Calu3 (cell line): ENCODE measurements at regions not wholly inside any gene's neighbourhood (a gene's known extent, or its start where the extent isn't known, plus 50 kb on each side); places are given as distances from the start of the nearest gene placed in this dataset.

Experiments
- BruUV-seq: library from RNA; stranded (reverse); fragments of 400-500 nt; replicated peaks from 2 replicates; lab custom pipeline; 2021; lab: Mats Ljungman, UMichigan
- CTCF ChIA-PET: fragments of 300-600 bp; sonication (Branson Sonifier 250); formaldehyde crosslinking; loops from one replicate; lab custom pipeline; 2022; ENCODE audit warnings: antibody characterized with exemption; lab: Charles Lee
- DNase-seq: peaks from one replicate; pipeline ENCODE4 v3.0.0; 2022
- H3K27ac Mint-ChIP-seq: one replicate; pipeline ENCODE4 v1.8.0; 2022; ENCODE audit warnings: mixed read lengths; ENCODE audit not compliant: unreplicated experiment
- H3K27me3 Mint-ChIP-seq: one replicate; pipeline ENCODE4 v1.8.0; 2022; ENCODE audit warnings: mixed read lengths; ENCODE audit not compliant: unreplicated experiment
- H3K36me3 Mint-ChIP-seq: one replicate; pipeline ENCODE4 v1.8.0; 2022; ENCODE audit warnings: mild to moderate bottlenecking, moderate library complexity, mixed read lengths; ENCODE audit not compliant: insufficient read depth, unreplicated experiment
- H3K4me1 Mint-ChIP-seq: one replicate; pipeline ENCODE4 v1.8.0; 2022; ENCODE audit warnings: mild to moderate bottlenecking, low read depth, mixed read lengths; ENCODE audit not compliant: unreplicated experiment
- H3K4me3 Mint-ChIP-seq: one replicate; pipeline ENCODE4 v1.8.0; 2022; ENCODE audit warnings: mild to moderate bottlenecking, low read depth, moderate library complexity, mixed read lengths; ENCODE audit not compliant: unreplicated experiment
- H3K9me3 Mint-ChIP-seq: one replicate; pipeline ENCODE4 v1.8.0; 2022; ENCODE audit warnings: low read depth, mixed read lengths; ENCODE audit not compliant: unreplicated experiment
- CTCF ChIP-seq: fragments of 200-600 bp; IDR thresholded peaks from one replicate; pipeline ENCODE4 v1.8.0; 2022; ENCODE audit warnings: antibody characterized with exemption; ENCODE audit not compliant: unreplicated experiment
- intact Hi-C: fragments of 100-400 bp; cut with micrococcal nuclease; formaldehyde crosslinking; loops from one replicate; pipeline ENCODE4 v1.10.0; 2022; ENCODE audit not compliant: unreplicated experiment

GRCh38 chr13:82791035-82791434 is 1091.2 kb downstream of the SLITRK1 start:
- intact Hi-C loops: no loop called here
- Mint-ChIP-seq H3K9me3 (no peaks in the 10 kb centered on the region), H3K4me1 (no peaks in the 10 kb centered on the region), H3K27ac (no peak overlapping the region), H3K36me3 (no peaks in the 10 kb centered on the region), H3K4me3 (no peak overlapping the region), H3K27me3 (no peaks in the 10 kb centered on the region)
- TF ChIP-seq CTCF: no peak
- CTCF ChIA-PET: no interaction called here
- DNase-seq: no peak
- no TSS peak for BruUV-seq

GRCh38 chr13:82772816-82773215 is 1109.5 kb downstream of the SLITRK1 start:
- CTCF ChIA-PET: no interaction called here
- H3K4me1 Mint-ChIP-seq: no peaks in the 10 kb centered on the region
- no peak overlapping the region for H3K4me3 Mint-ChIP-seq
- H3K27me3 Mint-ChIP-seq: no peaks in the 10 kb centered on the region
- DNase-seq: no peak
- intact Hi-C loops: no loop called here
- no peaks in the 10 kb centered on the region for H3K36me3 Mint-ChIP-seq
- H3K9me3 Mint-ChIP-seq: no peaks in the 10 kb centered on the region
- no peak for TF ChIP-seq CTCF
- no TSS peak for BruUV-seq
- H3K27ac Mint-ChIP-seq: no peak overlapping the region

GRCh38 chr13:82766732-82767321 is 1115.4 kb downstream of the SLITRK1 start:
- no peak for TF ChIP-seq CTCF
- intact Hi-C loops: no loop called here
- Mint-ChIP-seq H3K36me3 (no peaks in the 10 kb centered on the region), H3K4me3 (no peak overlapping the region), H3K4me1 (no peaks in the 10 kb centered on the region), H3K27ac (no peak overlapping the region), H3K27me3 (no peaks in the 10 kb centered on the region), H3K9me3 (no peaks in the 10 kb centered on the region)
- DNase-seq: no peak
- no TSS peak for BruUV-seq
- CTCF ChIA-PET: no interaction called here

- CTCF ChIA-PET: no interaction called here
- Mint-ChIP-seq H3K36me3 (no peaks in the 10 kb centered on the region), H3K4me3 (no peak overlapping the region), H3K27me3 (no peaks in the 10 kb centered on the region), H3K27ac (no peak overlapping the region), H3K9me3 (no peaks in the 10 kb centered on the region), H3K4me1 (no peaks in the 10 kb centered on the region)
- DNase-seq: no peak
- intact Hi-C loops: no loop called here
- no peak for TF ChIP-seq CTCF
- BruUV-seq: no TSS peak
Measured at GRCh38 chr13:82758044-82758443, 1124.2 kb downstream of the SLITRK1 start.
